GM19238 (cell line): ENCODE measurements at regions not wholly inside any gene's neighbourhood (a gene's known extent, or its start where the extent isn't known, plus 50 kb on each side); places are given as distances from the start of the nearest gene placed in this dataset.

Experiments
- DNase-seq: peaks from one replicate; pipeline ENCODE4 v3.0.0; 2011; ENCODE audit warnings: low spot score; ENCODE audit not compliant: insufficient read length

- no peak for DNase-seq
These were observed 352.8 kb upstream of the GYPC start for GRCh38 chr2:126303113-126303512.

- no peak for DNase-seq
These were observed 351.8 kb upstream of the GYPC start for GRCh38 chr2:126304154-126304553.

- DNase-seq: no peak
These were observed 349.4 kb upstream of the GYPC start for GRCh38 chr2:126306539-126306938.

GRCh38 chr2:126307740-126308139 lies 348.2 kb upstream of the GYPC start:
- no peak for DNase-seq

- DNase-seq: no peak
These were observed 346.8 kb upstream of the GYPC start for GRCh38 chr2:126309185-126309584.

GRCh38 chr2:126312579-126312978 lies 343.4 kb upstream of the GYPC start:
- no peak for DNase-seq

- DNase-seq: no peak
These were observed 340.1 kb upstream of the GYPC start for GRCh38 chr2:126315828-126316227.

GRCh38 chr2:126317790-126318431 lies 338.0 kb upstream of the GYPC start:
- no peak for DNase-seq

- DNase-seq: no peak
These were observed 333.6 kb upstream of the GYPC start for GRCh38 chr2:126322342-126322741.

GRCh38 chr2:126325202-126325601 lies 330.8 kb upstream of the GYPC start:
- DNase-seq: no peak

GRCh38 chr2:126329173-126329572 lies 326.8 kb upstream of the GYPC start:
- DNase-seq: no peak

GRCh38 chr2:126342457-126342856 lies 313.5 kb upstream of the GYPC start:
- no peak for DNase-seq

GRCh38 chr2:126343136-126343535 lies 312.8 kb upstream of the GYPC start:
- no peak for DNase-seq

- DNase-seq: no peak
These were observed 311.5 kb upstream of the GYPC start for GRCh38 chr2:126344493-126344892.

GRCh38 chr2:126345691-126346090 lies 310.3 kb upstream of the GYPC start:
- DNase-seq: no peak

- no peak for DNase-seq
These were observed 299.3 kb upstream of the GYPC start for GRCh38 chr2:126356631-126357030.

- no peak for DNase-seq
These were observed 297.8 kb upstream of the GYPC start for GRCh38 chr2:126358122-126358521.

GRCh38 chr2:126359494-126359893 lies 296.5 kb upstream of the GYPC start:
- no peak for DNase-seq

GRCh38 chr2:126367361-126367760 lies 288.6 kb upstream of the GYPC start:
- no peak for DNase-seq

GRCh38 chr2:126368758-126369157 lies 287.2 kb upstream of the GYPC start:
- DNase-seq: no peak

- DNase-seq: no peak
These were observed 285.8 kb upstream of the GYPC start for GRCh38 chr2:126370201-126370600.

- no peak for DNase-seq
These were observed 283.6 kb upstream of the GYPC start for GRCh38 chr2:126372406-126372805.

- no peak for DNase-seq
These were observed 277.8 kb upstream of the GYPC start for GRCh38 chr2:126378176-126378575.

GRCh38 chr2:126381091-126381490 lies 274.9 kb upstream of the GYPC start:
- no peak for DNase-seq
